Fibroblast of upper back skin (primary cell): ENCODE measurements at regions not wholly inside any gene's neighbourhood (a gene's known extent, or its start where the extent isn't known, plus 50 kb on each side); places are given as distances from the start of the nearest gene placed in this dataset.
"Not testable (repeated sequence)": the region's sequence is repeated elsewhere in the genome, so short reads cannot be mapped to it uniquely, and the experiment has no call there.

Experiments used
- DNase-seq: peaks from one replicate; pipeline ENCODE4 v3.0.0-alpha.2; 2013

- no peak for DNase-seq
Observed at GRCh38 chr7:12834782-12835181, 147.3 kb downstream of the ARL4A start.

- DNase-seq = no peak
Observed at GRCh38 chr7:12839508-12840153, 152.2 kb downstream of the ARL4A start.

- DNase-seq = not testable (repeated sequence)
Observed at GRCh38 chr7:12844732-12845131, 157.3 kb downstream of the ARL4A start.

- DNase-seq = no peak
Observed at GRCh38 chr7:12847001-12847400, 159.6 kb downstream of the ARL4A start.

- no peak for DNase-seq
Observed at GRCh38 chr7:12851142-12851541, 163.7 kb downstream of the ARL4A start.

- DNase-seq = peak; percentile 7
Observed at GRCh38 chr7:12851841-12852240, 164.4 kb downstream of the ARL4A start.

GRCh38 chr7:12855036-12855435 lies 167.6 kb downstream of the ARL4A start:
- DNase-seq = no peak

- no peak for DNase-seq
Observed at GRCh38 chr7:12859761-12860160, 172.3 kb downstream of the ARL4A start.

- no peak for DNase-seq
Observed at GRCh38 chr7:12861070-12861469, 173.6 kb downstream of the ARL4A start.

- no peak for DNase-seq
Observed at GRCh38 chr7:12862146-12862545, 174.7 kb downstream of the ARL4A start.

- DNase-seq = no peak
Observed at GRCh38 chr7:12864470-12865046, 177.1 kb downstream of the ARL4A start.

- no peak for DNase-seq
Observed at GRCh38 chr7:12865593-12865992, 178.2 kb downstream of the ARL4A start.

GRCh38 chr7:12866207-12866606 lies 178.8 kb downstream of the ARL4A start:
- no peak for DNase-seq

- DNase-seq = no peak
Observed at GRCh38 chr7:12868027-12868426, 180.6 kb downstream of the ARL4A start.

GRCh38 chr7:12870219-12870618 lies 182.8 kb downstream of the ARL4A start:
- no peak for DNase-seq

- no peak for DNase-seq
Observed at GRCh38 chr7:12872487-12872886, 185.1 kb downstream of the ARL4A start.

GRCh38 chr7:12873571-12873970 lies 186.1 kb downstream of the ARL4A start:
- DNase-seq = no peak

- DNase-seq = no peak
Observed at GRCh38 chr7:12879139-12879538, 191.7 kb downstream of the ARL4A start.

- no peak for DNase-seq
Observed at GRCh38 chr7:12881712-12882111, 194.3 kb downstream of the ARL4A start.

GRCh38 chr7:12882710-12883109 lies 195.3 kb downstream of the ARL4A start:
- no peak for DNase-seq

- peak; percentile 54 for DNase-seq
Observed at GRCh38 chr7:12884033-12884432, 196.6 kb downstream of the ARL4A start.

GRCh38 chr7:12884856-12885440 lies 197.5 kb downstream of the ARL4A start:
- DNase-seq = peak; percentile 77

- DNase-seq = peak; percentile 65
Observed at GRCh38 chr7:12888717-12889116, 201.3 kb downstream of the ARL4A start.

- peak; percentile 50 for DNase-seq
Observed at GRCh38 chr7:12889391-12889790, 202.0 kb downstream of the ARL4A start.

- peak; percentile 16 for DNase-seq
Observed at GRCh38 chr7:12890586-12890985, 203.2 kb downstream of the ARL4A start.
